NB4 (cell line): ENCODE measurements at regions not wholly inside any gene's neighbourhood (a gene's known extent, or its start where the extent isn't known, plus 50 kb on each side); places are given as distances from the start of the nearest gene placed in this dataset.

Source experiments
- POLR2A ChIP-seq: IDR thresholded peaks from 2 replicates; pipeline ENCODE4 v1.6.1; 2011; ENCODE audit warnings: mild to moderate bottlenecking; ENCODE audit not compliant: insufficient read length; ENCODE audit errors: extremely low read depth
- TF ChIP-seq, protein P1 (sequence below): IDR thresholded peaks from one replicate; pipeline ENCODE4 v1.5.1; 2012; ENCODE audit warnings: low read depth, low read length
- TF ChIP-seq, protein P2 (sequence below): IDR thresholded peaks from 2 replicates; pipeline ENCODE4 v1.6.1; 2011; ENCODE audit warnings: low read depth, low read length

- TF ChIP-seq, protein P1, sequence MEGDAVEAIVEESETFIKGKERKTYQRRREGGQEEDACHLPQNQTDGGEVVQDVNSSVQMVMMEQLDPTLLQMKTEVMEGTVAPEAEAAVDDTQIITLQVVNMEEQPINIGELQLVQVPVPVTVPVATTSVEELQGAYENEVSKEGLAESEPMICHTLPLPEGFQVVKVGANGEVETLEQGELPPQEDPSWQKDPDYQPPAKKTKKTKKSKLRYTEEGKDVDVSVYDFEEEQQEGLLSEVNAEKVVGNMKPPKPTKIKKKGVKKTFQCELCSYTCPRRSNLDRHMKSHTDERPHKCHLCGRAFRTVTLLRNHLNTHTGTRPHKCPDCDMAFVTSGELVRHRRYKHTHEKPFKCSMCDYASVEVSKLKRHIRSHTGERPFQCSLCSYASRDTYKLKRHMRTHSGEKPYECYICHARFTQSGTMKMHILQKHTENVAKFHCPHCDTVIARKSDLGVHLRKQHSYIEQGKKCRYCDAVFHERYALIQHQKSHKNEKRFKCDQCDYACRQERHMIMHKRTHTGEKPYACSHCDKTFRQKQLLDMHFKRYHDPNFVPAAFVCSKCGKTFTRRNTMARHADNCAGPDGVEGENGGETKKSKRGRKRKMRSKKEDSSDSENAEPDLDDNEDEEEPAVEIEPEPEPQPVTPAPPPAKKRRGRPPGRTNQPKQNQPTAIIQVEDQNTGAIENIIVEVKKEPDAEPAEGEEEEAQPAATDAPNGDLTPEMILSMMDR: no peak
- TF ChIP-seq, protein P2, sequence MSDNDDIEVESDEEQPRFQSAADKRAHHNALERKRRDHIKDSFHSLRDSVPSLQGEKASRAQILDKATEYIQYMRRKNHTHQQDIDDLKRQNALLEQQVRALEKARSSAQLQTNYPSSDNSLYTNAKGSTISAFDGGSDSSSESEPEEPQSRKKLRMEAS: no peak
- no peak for TF ChIP-seq POLR2A
These were observed 56.7 kb upstream of the ZC3H11B start for GRCh38 chr1:219669556-219669955.
